ENCODE measurements at regions not wholly inside any gene's neighbourhood (a gene's known extent, or its start where the extent isn't known, plus 50 kb on each side); places are given as distances from the start of the nearest gene placed in this dataset.
"Not testable (repeated sequence)": the region's sequence is repeated elsewhere in the genome, so short reads cannot be mapped to it uniquely, and the experiment has no call there.

DNA sequence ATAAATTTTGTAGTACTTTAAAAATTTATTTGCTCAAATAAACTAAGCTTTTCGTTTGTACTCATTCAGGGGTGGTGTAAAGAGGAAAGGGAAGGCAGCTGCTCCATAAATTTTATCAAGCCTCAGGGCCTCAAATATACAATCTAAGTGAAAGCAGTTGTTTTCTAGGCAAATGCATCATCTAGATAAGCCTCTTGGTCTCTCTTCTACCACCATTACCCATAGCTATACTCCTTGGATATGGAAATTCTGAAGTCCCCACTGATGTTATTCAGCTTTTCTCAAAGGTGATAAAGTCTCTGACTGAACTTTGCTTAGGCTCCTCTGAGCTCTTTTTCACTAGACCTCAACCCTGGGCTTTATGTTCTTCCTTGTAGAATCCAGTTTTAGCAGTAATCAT is 1313.1 kb downstream of the JRKL start:
- Histone ChIP-seq H3K27me3 (ENCODE audit: control insufficient read depth, extremely low read depth, insufficient read depth, low read length) (no peaks in the 10 kb centered on the region), H3K79me2 (ENCODE audit: control insufficient read depth, insufficient read depth, low read length) (no peaks in the 10 kb centered on the region), H3K36me3 (ENCODE audit: control insufficient read depth in 2 of 2, extremely low read depth in 1 of 2, insufficient read depth in 2 of 2, low read length in 2 of 2) (no peaks in the 10 kb centered on the region), H3K4me3 (ENCODE audit: control insufficient read depth in 2 of 3, extremely low read depth in 1 of 3, insufficient read depth in 2 of 3, low read depth in 1 of 3, low read length in 3 of 3) (no peak overlapping the region), H2AFZ (ENCODE audit: control insufficient read depth, low read length) (no peak overlapping the region), H3K4me2 (ENCODE audit: control insufficient read depth, extremely low read depth, insufficient read depth, low read depth, low read length) (no peak overlapping the region), H3K27ac (ENCODE audit: control insufficient read depth, insufficient read depth, low read length) (no peak overlapping the region), H3K9ac (ENCODE audit: control insufficient read depth, extremely low read depth, insufficient read depth, low read length) (no peak overlapping the region), H3K9me3 (ENCODE audit: control insufficient read depth, low read depth, low read length) (no peaks in the 10 kb centered on the region), H3K9me1 (ENCODE audit: control insufficient read depth, extremely low read depth, insufficient read depth, low read length) (no peaks in the 10 kb centered on the region), H3K4me1 (ENCODE audit: control insufficient read depth, extremely low read depth, insufficient read depth, low read length) (no peaks in the 10 kb centered on the region), H4K20me1 (ENCODE audit: control insufficient read depth, extremely low read depth, insufficient read depth, low read length) (no peaks in the 10 kb centered on the region)
- dilution Hi-C loops (cut with MboI; ENCODE audit: extremely low pct_ligation_motif_present, low sequenced_read_pairs) = no loop called here
- DNase-seq (ENCODE audit: low read depth, low spot score) (no peak), FAIRE-seq (no peak)
- TF ChIP-seq, protein P1, sequence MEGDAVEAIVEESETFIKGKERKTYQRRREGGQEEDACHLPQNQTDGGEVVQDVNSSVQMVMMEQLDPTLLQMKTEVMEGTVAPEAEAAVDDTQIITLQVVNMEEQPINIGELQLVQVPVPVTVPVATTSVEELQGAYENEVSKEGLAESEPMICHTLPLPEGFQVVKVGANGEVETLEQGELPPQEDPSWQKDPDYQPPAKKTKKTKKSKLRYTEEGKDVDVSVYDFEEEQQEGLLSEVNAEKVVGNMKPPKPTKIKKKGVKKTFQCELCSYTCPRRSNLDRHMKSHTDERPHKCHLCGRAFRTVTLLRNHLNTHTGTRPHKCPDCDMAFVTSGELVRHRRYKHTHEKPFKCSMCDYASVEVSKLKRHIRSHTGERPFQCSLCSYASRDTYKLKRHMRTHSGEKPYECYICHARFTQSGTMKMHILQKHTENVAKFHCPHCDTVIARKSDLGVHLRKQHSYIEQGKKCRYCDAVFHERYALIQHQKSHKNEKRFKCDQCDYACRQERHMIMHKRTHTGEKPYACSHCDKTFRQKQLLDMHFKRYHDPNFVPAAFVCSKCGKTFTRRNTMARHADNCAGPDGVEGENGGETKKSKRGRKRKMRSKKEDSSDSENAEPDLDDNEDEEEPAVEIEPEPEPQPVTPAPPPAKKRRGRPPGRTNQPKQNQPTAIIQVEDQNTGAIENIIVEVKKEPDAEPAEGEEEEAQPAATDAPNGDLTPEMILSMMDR (optimal IDR thresholded peaks at IDR 0.05 in 1 of 3, IDR thresholded peaks at IDR 0.05 in 1 of 3, conservative IDR thresholded peaks at IDR 0.05 in 1 of 3; ENCODE audit: extremely low read depth in 1 of 3, insufficient read depth in 2 of 3, low read length in 3 of 3) = no peak
- no peak for TF ChIP-seq EZH2 (IDR thresholded peaks at IDR 0.05; ENCODE audit: low read length)

GRCh38 chr11:97703851-97704250 is 1314.0 kb downstream of the JRKL start:
- DNase-seq (ENCODE audit: low read depth, low spot score) (no peak), FAIRE-seq (no peak)

GRCh38 chr11:97705441-97705840 is 1315.3 kb upstream of the CNTN5 start:
- H3K4me1 ChIP-seq (ENCODE audit: control insufficient read depth, extremely low read depth, insufficient read depth, low read length); H3K27ac ChIP-seq (ENCODE audit: control insufficient read depth, insufficient read depth, low read length); H4K20me1 ChIP-seq (ENCODE audit: control insufficient read depth, extremely low read depth, insufficient read depth, low read length); H3K9me3 ChIP-seq (ENCODE audit: control insufficient read depth, low read depth, low read length); dilution Hi-C loops (cut with MboI; ENCODE audit: extremely low pct_ligation_motif_present, low sequenced_read_pairs); H3K9ac ChIP-seq (ENCODE audit: control insufficient read depth, extremely low read depth, insufficient read depth, low read length); H3K4me3 ChIP-seq (ENCODE audit: control insufficient read depth in 2 of 3, extremely low read depth in 1 of 3, insufficient read depth in 2 of 3, low read depth in 1 of 3, low read length in 3 of 3); H3K9me1 ChIP-seq (ENCODE audit: control insufficient read depth, extremely low read depth, insufficient read depth, low read length); H2AFZ ChIP-seq (ENCODE audit: control insufficient read depth, low read length); H3K27me3 ChIP-seq (ENCODE audit: control insufficient read depth, extremely low read depth, insufficient read depth, low read length); H3K79me2 ChIP-seq (ENCODE audit: control insufficient read depth, insufficient read depth, low read length); H3K4me2 ChIP-seq (ENCODE audit: control insufficient read depth, extremely low read depth, insufficient read depth, low read depth, low read length); H3K36me3 ChIP-seq (ENCODE audit: control insufficient read depth in 2 of 2, extremely low read depth in 1 of 2, insufficient read depth in 2 of 2, low read length in 2 of 2); DNase-seq (ENCODE audit: low read depth, low spot score); FAIRE-seq: not testable (repeated sequence)

More at GRCh38 chr11:97703851-97704250, 1314.0 kb downstream of the JRKL start:
- Histone ChIP-seq H3K36me3 (ENCODE audit: control insufficient read depth in 2 of 2, extremely low read depth in 1 of 2, insufficient read depth in 2 of 2, low read length in 2 of 2) (no peaks in the 10 kb centered on the region), H3K4me1 (ENCODE audit: control insufficient read depth, extremely low read depth, insufficient read depth, low read length) (no peaks in the 10 kb centered on the region), H4K20me1 (ENCODE audit: control insufficient read depth, extremely low read depth, insufficient read depth, low read length) (no peaks in the 10 kb centered on the region), H3K9ac (ENCODE audit: control insufficient read depth, extremely low read depth, insufficient read depth, low read length) (no peak overlapping the region), H3K27ac (ENCODE audit: control insufficient read depth, insufficient read depth, low read length) (no peak overlapping the region), H3K9me3 (ENCODE audit: control insufficient read depth, low read depth, low read length) (no peaks in the 10 kb centered on the region), H3K4me2 (ENCODE audit: control insufficient read depth, extremely low read depth, insufficient read depth, low read depth, low read length) (no peak overlapping the region), H3K79me2 (ENCODE audit: control insufficient read depth, insufficient read depth, low read length) (no peaks in the 10 kb centered on the region), H3K27me3 (ENCODE audit: control insufficient read depth, extremely low read depth, insufficient read depth, low read length) (no peaks in the 10 kb centered on the region), H3K4me3 (ENCODE audit: control insufficient read depth in 2 of 3, extremely low read depth in 1 of 3, insufficient read depth in 2 of 3, low read depth in 1 of 3, low read length in 3 of 3) (no peak overlapping the region), H2AFZ (ENCODE audit: control insufficient read depth, low read length) (no peak overlapping the region), H3K9me1 (ENCODE audit: control insufficient read depth, extremely low read depth, insufficient read depth, low read length) (no peaks in the 10 kb centered on the region)
- no peak for TF ChIP-seq EZH2 (IDR thresholded peaks at IDR 0.05; ENCODE audit: low read length)
- TF ChIP-seq, protein P1 (optimal IDR thresholded peaks at IDR 0.05 in 1 of 3, IDR thresholded peaks at IDR 0.05 in 1 of 3, conservative IDR thresholded peaks at IDR 0.05 in 1 of 3; ENCODE audit: extremely low read depth in 1 of 3, insufficient read depth in 2 of 3, low read length in 3 of 3) = no peak
- dilution Hi-C loops (cut with MboI; ENCODE audit: extremely low pct_ligation_motif_present, low sequenced_read_pairs) = no loop called here
